Liver (tissue), 8 donors: ENCODE measurements at regions not wholly inside any gene's neighbourhood (a gene's known extent, or its start where the extent isn't known, plus 50 kb on each side); places are given as distances from the start of the nearest gene placed in this dataset.

Source experiments
- DNase-seq: peaks from one replicate; pipeline ENCODE4 v3.0.0-alpha.2; 2017; ENCODE audit warnings: low spot score
- H3K27ac ChIP-seq, 2 donors: one replicate each; pipeline ENCODE4 v1.7.0; 2013; ENCODE audit warnings: inconsistent platforms in 2 of 2, low read length in 2 of 2, control low read depth in 1 of 2, low read depth in 1 of 2, mild to moderate bottlenecking in 1 of 2
- H3K27me3 ChIP-seq, 4 donors: one replicate each; pipeline versions ENCODE4 v1.6.1 to v1.7.0; 2013; ENCODE audit warnings: low read length in 3 of 4, inconsistent platforms in 1 of 4, mild to moderate bottlenecking in 1 of 4, moderate library complexity in 1 of 4; ENCODE audit not compliant: control insufficient read depth in 4 of 4, insufficient read depth in 4 of 4
- H3K36me3 ChIP-seq, 4 donors: one replicate each; pipeline versions ENCODE4 v1.6.1 to v1.7.0; 2013; ENCODE audit warnings: low read length in 3 of 4, mild to moderate bottlenecking in 3 of 4, low read depth in 1 of 4, moderate library complexity in 1 of 4; ENCODE audit not compliant: control insufficient read depth in 4 of 4, insufficient read depth in 3 of 4
- H3K4me1 ChIP-seq, 4 donors: one replicate each; pipeline versions ENCODE4 v1.6.1 to v1.7.0; 2013; ENCODE audit warnings: low read length in 3 of 4, mild to moderate bottlenecking in 3 of 4, moderate library complexity in 1 of 4; ENCODE audit not compliant: control insufficient read depth in 4 of 4, insufficient read depth in 4 of 4
- H3K4me3 ChIP-seq, 3 donors: one replicate each; pipeline versions ENCODE4 v1.6.1 to v1.7.0; 2013; ENCODE audit warnings: low read length in 3 of 3, control low read depth in 1 of 3, low read depth in 1 of 3, mild to moderate bottlenecking in 1 of 3
- H3K9ac ChIP-seq, 2 donors: one replicate each; pipeline ENCODE4 v1.7.0; 2013; ENCODE audit warnings: low read length in 2 of 2, mild to moderate bottlenecking in 2 of 2, moderate library complexity in 2 of 2, control low read depth in 1 of 2, low read depth in 1 of 2
- H3K9me3 ChIP-seq, 4 donors: one replicate each; pipeline versions ENCODE4 v1.6.1 to v1.7.0; 2013; ENCODE audit warnings: low read length in 3 of 4; ENCODE audit not compliant: control insufficient read depth in 4 of 4
- ATF3 ChIP-seq: IDR thresholded peaks from 2 replicates; pipeline ENCODE4 v1.6.1; 2016; ENCODE audit warnings: antibody characterized with exemption
- CTCF ChIP-seq: fragments of 150-350 bp; IDR thresholded peaks from 2 replicates; pipeline ENCODE4 v1.5.1; 2017; ENCODE audit warnings: improper control_type of control experiment, low read depth, low read length; ENCODE audit not compliant: missing input control
- EGR1 ChIP-seq, 2 donors: IDR thresholded peaks; 2 replicates each; pipeline ENCODE4 v1.6.1; 2016 to 2018; ENCODE audit warnings: antibody characterized with exemption in 2 of 2, low read depth in 2 of 2
- FOXA1 ChIP-seq: IDR thresholded peaks from 2 replicates; pipeline ENCODE4 v1.6.1; 2016; ENCODE audit warnings: antibody characterized with exemption
- FOXA2 ChIP-seq: IDR thresholded peaks from 2 replicates; pipeline ENCODE4 v1.6.1; 2016; ENCODE audit warnings: antibody characterized with exemption
- GABPA ChIP-seq, 2 donors: IDR thresholded peaks in 1 of 2; conservative IDR thresholded peaks in 1 of 2; 2 replicates each; pipeline ENCODE4 v1.6.1; 2016; ENCODE audit warnings: antibody characterized with exemption in 2 of 2, mild to moderate bottlenecking in 1 of 2, moderate library complexity in 1 of 2
- HNF4A ChIP-seq, 2 donors: conservative IDR thresholded peaks; 2 replicates each; pipeline ENCODE4 v1.6.1; 2016; ENCODE audit warnings: antibody characterized with exemption in 2 of 2, mild to moderate bottlenecking in 2 of 2
- HNF4G ChIP-seq: IDR thresholded peaks from 2 replicates; pipeline ENCODE4 v1.6.1; 2016; ENCODE audit warnings: antibody characterized with exemption
- JUND ChIP-seq, 2 donors: IDR thresholded peaks; 2 replicates each; pipeline ENCODE4 v1.6.1; 2016; ENCODE audit warnings: antibody characterized with exemption in 2 of 2
- MAX ChIP-seq: IDR thresholded peaks from 2 replicates; pipeline ENCODE4 v1.6.1; 2016; ENCODE audit warnings: antibody characterized with exemption
- NR2F2 ChIP-seq: IDR thresholded peaks from 2 replicates; pipeline ENCODE4 v1.6.1; 2016; ENCODE audit warnings: antibody characterized with exemption
- RAD21 ChIP-seq, 2 donors: IDR thresholded peaks; 2 replicates each; pipeline ENCODE4 v1.6.1; 2016; ENCODE audit warnings: antibody characterized with exemption in 2 of 2, mild to moderate bottlenecking in 2 of 2
- REST ChIP-seq: IDR thresholded peaks from 2 replicates; pipeline ENCODE4 v1.6.1; 2016; ENCODE audit warnings: antibody characterized with exemption, mild to moderate bottlenecking
- RXRA ChIP-seq, 2 donors: IDR thresholded peaks; 2 replicates each; pipeline ENCODE4 v1.6.1; 2017 to 2018; ENCODE audit warnings: antibody characterized with exemption in 2 of 2, mild to moderate bottlenecking in 1 of 2
- SP1 ChIP-seq: IDR thresholded peaks from 2 replicates; pipeline ENCODE4 v1.6.1; 2018; ENCODE audit warnings: antibody characterized with exemption, mild to moderate bottlenecking
- TAF1 ChIP-seq: conservative IDR thresholded peaks from 2 replicates; pipeline ENCODE4 v1.6.1; 2016; ENCODE audit warnings: antibody characterized with exemption, mild to moderate bottlenecking
- YY1 ChIP-seq: IDR thresholded peaks from 2 replicates; pipeline ENCODE4 v1.6.1; 2016; ENCODE audit warnings: antibody characterized with exemption, mild to moderate bottlenecking
- ZBTB33 ChIP-seq: IDR thresholded peaks from 2 replicates; pipeline ENCODE4 v1.6.1; 2016; ENCODE audit warnings: antibody characterized with exemption
- WGBS: extraction: QIAGEN DNeasy Blood & Tissue Kit; methylation state at CpG from one replicate; pipeline ENCODE4 v1.1.7; 2013; 5-methylcytosine and 5-hydroxymethylcytosine counted together
- donor health status: healthy.
- donor health status: healthy.
- donor health status: healthy.
- donor health status: healthy.
- donor health status: healthy.

GRCh38 chr22:49097171-49097925 is 730.3 kb downstream of the BRD1 start:
- 86% methylated on average over 20 of the region's 20 CpGs for WGBS
- Histone ChIP-seq H3K4me3 (no peak overlapping the region), H3K4me1 (no peaks in the 10 kb centered on the region), H3K9me3 (no peaks in the 10 kb centered on the region), H3K36me3 (no peaks in the 10 kb centered on the region), H3K27ac (no peak overlapping the region), H3K9ac (no peak overlapping the region), H3K27me3 (no peaks in the 10 kb centered on the region)
- DNase-seq, result no peak
- no peak for TF ChIP-seq ZBTB33
- no peak for TF ChIP-seq FOXA1
- TF ChIP-seq HNF4G, result no peak
- TF ChIP-seq MAX, result no peak
- TF ChIP-seq YY1, result no peak
- TF ChIP-seq ATF3, result no peak
- no peak for TF ChIP-seq JUND (IDR thresholded peaks at IDR 0.05)
- no peak for TF ChIP-seq GABPA (IDR thresholded peaks at IDR 0.05 in 1 of 2, conservative IDR thresholded peaks at IDR 0.05 in 1 of 2)
- no peak for TF ChIP-seq RAD21 (IDR thresholded peaks at IDR 0.05)
- no peak for TF ChIP-seq EGR1 (IDR thresholded peaks at IDR 0.05; ENCODE audit: low read depth in 2 of 2)
- no peak for TF ChIP-seq RXRA (IDR thresholded peaks at IDR 0.05)
- no peak for TF ChIP-seq SP1
- TF ChIP-seq HNF4A (conservative IDR thresholded peaks at IDR 0.05), result no peak
- TF ChIP-seq TAF1, result no peak
- TF ChIP-seq NR2F2, result no peak
- no peak for TF ChIP-seq FOXA2
- no peak for TF ChIP-seq CTCF
- no peak for TF ChIP-seq REST
